G401.6 (cell line): ENCODE measurements at regions not wholly inside any gene's neighbourhood (a gene's known extent, or its start where the extent isn't known, plus 50 kb on each side); places are given as distances from the start of the nearest gene placed in this dataset.
"Not testable (repeated sequence)": the region's sequence is repeated elsewhere in the genome, so short reads cannot be mapped to it uniquely, and the experiment has no call there.

ENCODE experiments used
- FAIRE-seq: peaks from 2 replicates; lab custom pipeline; 2012; peaks lifted over from hg19 to GRCh38; lab: Jason Lieb, UNC

GRCh38 chr3:135393898-135394525, 571.5 kb upstream of the PPP2R3A start:
- FAIRE-seq, result no peak

- FAIRE-seq, result no peak
Measured at GRCh38 chr3:135412475-135412874, 553.1 kb upstream of the PPP2R3A start.

GRCh38 chr3:135416182-135416581, 549.3 kb upstream of the PPP2R3A start:
- FAIRE-seq, result no peak

GRCh38 chr3:135419155-135419554, 546.4 kb upstream of the PPP2R3A start:
- no peak for FAIRE-seq

- FAIRE-seq, result no peak
Measured at GRCh38 chr3:135426508-135426907, 539.0 kb upstream of the PPP2R3A start.

- FAIRE-seq, result no peak
Measured at GRCh38 chr3:135432402-135432801, 533.1 kb upstream of the PPP2R3A start.

- not testable (repeated sequence) for FAIRE-seq
Measured at GRCh38 chr3:135438889-135439597, 526.5 kb upstream of the PPP2R3A start.

GRCh38 chr3:135439632-135440031, 525.9 kb upstream of the PPP2R3A start:
- not testable (repeated sequence) for FAIRE-seq

GRCh38 chr3:135440233-135440632, 525.3 kb upstream of the PPP2R3A start:
- FAIRE-seq, result no peak

GRCh38 chr3:135440746-135441145, 524.8 kb upstream of the PPP2R3A start:
- FAIRE-seq, result no peak

- FAIRE-seq, result no peak
Measured at GRCh38 chr3:135444058-135444457, 521.5 kb upstream of the PPP2R3A start.

- no peak for FAIRE-seq
Measured at GRCh38 chr3:135447483-135447882, 518.0 kb upstream of the PPP2R3A start.

- no peak for FAIRE-seq
Measured at GRCh38 chr3:135448520-135448919, 517.0 kb upstream of the PPP2R3A start.

- no peak for FAIRE-seq
Measured at GRCh38 chr3:135449046-135449445, 516.5 kb upstream of the PPP2R3A start.

- no peak for FAIRE-seq
Measured at GRCh38 chr3:135451037-135451785, 514.3 kb upstream of the PPP2R3A start.

- FAIRE-seq, result no peak
Measured at GRCh38 chr3:135452881-135453280, 512.6 kb upstream of the PPP2R3A start.

- no peak for FAIRE-seq
Measured at GRCh38 chr3:135453326-135453725, 512.2 kb upstream of the PPP2R3A start.

GRCh38 chr3:135454890-135455289, 510.6 kb upstream of the PPP2R3A start:
- FAIRE-seq, result no peak

- FAIRE-seq, result no peak
Measured at GRCh38 chr3:135456108-135456790, 509.3 kb upstream of the PPP2R3A start.

GRCh38 chr3:135458541-135459322, 506.8 kb upstream of the PPP2R3A start:
- FAIRE-seq, result no peak

GRCh38 chr3:135460273-135460672, 505.3 kb upstream of the PPP2R3A start:
- no peak for FAIRE-seq

GRCh38 chr3:135471911-135472310, 493.6 kb upstream of the PPP2R3A start:
- FAIRE-seq, result no peak
